ENCODE measurements at regions not wholly inside any gene's neighbourhood (a gene's known extent, or its start where the extent isn't known, plus 50 kb on each side); places are given as distances from the start of the nearest gene placed in this dataset.

DNA sequence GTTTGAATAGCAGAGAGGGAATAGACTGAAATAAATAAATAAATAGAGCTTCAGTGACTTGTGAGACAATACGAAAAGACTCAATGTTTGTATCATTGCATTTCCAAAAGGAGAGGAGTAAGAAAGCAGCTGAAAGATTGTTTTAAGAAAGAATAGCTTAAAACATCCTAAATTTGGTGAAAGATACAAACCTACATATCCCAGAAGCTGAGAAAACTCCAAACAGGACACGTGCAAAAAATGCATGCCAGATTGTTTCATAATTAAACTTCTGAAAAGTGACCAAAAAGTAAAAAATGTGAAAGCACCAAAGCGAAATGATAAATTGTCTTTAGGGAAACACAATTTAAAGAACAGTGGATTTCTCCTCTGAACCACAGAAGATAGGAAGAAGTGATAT, 711.0 kb downstream of the AACS start:
- H3K9me3 ChIP-seq (ENCODE audit: control insufficient read depth in 3 of 3, low read length in 3 of 3) = no peaks in the 10 kb centered on the region
- no peaks in the 10 kb centered on the region for H3K4me1 ChIP-seq (ENCODE audit: control insufficient read depth in 3 of 3, insufficient read depth in 3 of 3, low read length in 3 of 3)
- H3K27ac ChIP-seq (ENCODE audit: low read depth, low read length) = no peak overlapping the region
- no peak overlapping the region for H3K4me3 ChIP-seq (ENCODE audit: low read length in 3 of 3)
- H3K36me3 ChIP-seq (ENCODE audit: control insufficient read depth in 3 of 3, insufficient read depth in 3 of 3, low read length in 3 of 3) = no peaks in the 10 kb centered on the region
- no peak overlapping the region for H3K9ac ChIP-seq (ENCODE audit: low read depth in 1 of 3, low read length in 3 of 3)
- H3K27me3 ChIP-seq (ENCODE audit: control insufficient read depth in 3 of 3, insufficient read depth in 3 of 3, low read length in 3 of 3) = no peaks in the 10 kb centered on the region

DNA sequence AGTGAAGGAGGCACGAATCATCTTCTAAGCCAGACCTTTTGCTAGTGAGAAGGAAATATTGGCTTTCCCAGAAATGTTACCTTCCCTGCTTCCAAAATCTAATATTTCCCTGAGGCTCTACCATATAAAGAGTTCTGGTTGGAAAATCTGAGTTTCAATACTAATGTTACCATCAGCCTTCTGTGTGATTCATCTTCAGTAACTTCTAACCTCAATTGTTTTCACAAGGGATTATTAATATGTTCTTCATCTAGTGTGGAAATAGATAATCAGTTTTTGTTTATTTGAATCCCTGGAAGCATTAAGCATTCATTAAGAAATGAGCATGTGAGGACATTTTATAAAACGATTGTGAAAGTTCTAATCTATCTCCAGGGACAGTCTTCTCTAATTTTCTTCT, 720.9 kb downstream of the AACS start:
- Histone ChIP-seq H3K9ac (ENCODE audit: low read depth in 1 of 3, low read length in 3 of 3) (no peak overlapping the region), H3K4me1 (ENCODE audit: control insufficient read depth in 3 of 3, insufficient read depth in 3 of 3, low read length in 3 of 3) (no peaks in the 10 kb centered on the region), H3K9me3 (ENCODE audit: control insufficient read depth in 3 of 3, low read length in 3 of 3) (peaks cover 0 to 4% (median 0%) of the 10 kb centered on the region in 3 donors), H3K36me3 (ENCODE audit: control insufficient read depth in 3 of 3, insufficient read depth in 3 of 3, low read length in 3 of 3) (no peaks in the 10 kb centered on the region), H3K27ac (ENCODE audit: low read depth, low read length) (no peak overlapping the region), H3K4me3 (ENCODE audit: low read length in 3 of 3) (no peak overlapping the region), H3K27me3 (ENCODE audit: control insufficient read depth in 3 of 3, insufficient read depth in 3 of 3, low read length in 3 of 3) (no peaks in the 10 kb centered on the region)

DNA sequence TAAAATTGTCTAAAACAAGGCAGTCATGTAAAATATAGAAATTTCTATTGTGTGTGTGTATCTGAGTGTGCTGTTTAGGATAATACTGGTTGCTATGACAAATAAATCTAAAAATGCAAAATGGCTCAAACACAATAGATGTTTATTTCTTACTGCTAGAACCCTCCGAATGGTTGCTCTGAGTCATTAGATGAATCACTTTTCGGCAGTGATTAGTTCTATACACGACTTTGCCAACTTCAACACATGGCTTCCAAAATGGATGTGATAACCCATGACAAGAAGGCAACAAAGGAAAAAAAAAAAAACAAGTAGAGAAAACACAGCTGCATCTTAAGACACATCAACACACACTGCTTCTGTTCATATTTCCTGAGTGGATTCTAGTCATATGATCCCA, 729.2 kb downstream of the AACS start:
- Histone ChIP-seq H3K4me3 (ENCODE audit: low read length in 3 of 3) (no peak overlapping the region), H3K36me3 (ENCODE audit: control insufficient read depth in 3 of 3, insufficient read depth in 3 of 3, low read length in 3 of 3) (no peaks in the 10 kb centered on the region), H3K4me1 (ENCODE audit: control insufficient read depth in 3 of 3, insufficient read depth in 3 of 3, low read length in 3 of 3) (no peaks in the 10 kb centered on the region), H3K9ac (ENCODE audit: low read depth in 1 of 3, low read length in 3 of 3) (no peak overlapping the region), H3K9me3 (ENCODE audit: control insufficient read depth in 3 of 3, low read length in 3 of 3) (no peaks in the 10 kb centered on the region), H3K27me3 (ENCODE audit: control insufficient read depth in 3 of 3, insufficient read depth in 3 of 3, low read length in 3 of 3) (no peaks in the 10 kb centered on the region), H3K27ac (ENCODE audit: low read depth, low read length) (no peak overlapping the region)

DNA sequence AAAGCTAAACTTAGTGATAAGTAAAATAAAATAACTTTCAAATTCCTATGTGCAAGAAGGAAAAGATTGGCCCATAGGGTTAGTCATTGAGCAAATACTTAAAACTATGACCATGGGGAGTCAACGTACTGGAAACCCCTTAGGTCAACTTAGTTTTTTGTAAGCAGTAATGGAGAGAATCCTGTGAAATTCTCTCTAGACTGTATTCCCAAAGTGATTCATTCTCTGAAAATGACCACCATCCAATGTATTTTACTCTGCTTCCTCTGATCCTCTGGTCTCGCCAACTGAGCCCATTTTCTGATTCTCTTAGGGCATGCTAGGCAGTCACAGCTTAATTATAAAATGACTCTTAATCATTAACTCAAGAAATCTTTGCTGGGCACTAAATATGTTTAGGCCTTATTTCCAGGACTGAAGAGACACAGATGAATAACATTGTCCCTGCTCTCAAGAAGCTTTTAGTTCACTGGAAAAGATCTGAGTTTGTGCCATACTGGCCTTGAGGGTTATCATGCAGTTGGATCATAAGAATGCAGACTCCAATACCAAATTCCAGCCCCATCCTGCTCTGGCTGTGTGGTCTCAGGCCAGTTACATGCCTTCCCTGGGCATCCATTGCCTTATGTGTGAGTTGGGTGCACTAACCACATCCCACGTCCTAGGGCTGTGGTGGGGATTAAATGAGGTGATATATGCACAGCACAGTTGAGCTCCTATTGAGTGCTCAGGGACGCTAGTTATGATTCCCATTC, 732.4 kb downstream of the AACS start:
- Histone ChIP-seq H3K27me3 (ENCODE audit: control insufficient read depth in 3 of 3, insufficient read depth in 3 of 3, low read length in 3 of 3) (no peaks in the 10 kb centered on the region), H3K9ac (ENCODE audit: low read depth in 1 of 3, low read length in 3 of 3) (no peak overlapping the region), H3K27ac (ENCODE audit: low read depth, low read length) (no peak overlapping the region), H3K9me3 (ENCODE audit: control insufficient read depth in 3 of 3, low read length in 3 of 3) (no peaks in the 10 kb centered on the region), H3K4me1 (ENCODE audit: control insufficient read depth in 3 of 3, insufficient read depth in 3 of 3, low read length in 3 of 3) (no peaks in the 10 kb centered on the region), H3K4me3 (ENCODE audit: low read length in 3 of 3) (no peak overlapping the region), H3K36me3 (ENCODE audit: control insufficient read depth in 3 of 3, insufficient read depth in 3 of 3, low read length in 3 of 3) (no peaks in the 10 kb centered on the region)

DNA sequence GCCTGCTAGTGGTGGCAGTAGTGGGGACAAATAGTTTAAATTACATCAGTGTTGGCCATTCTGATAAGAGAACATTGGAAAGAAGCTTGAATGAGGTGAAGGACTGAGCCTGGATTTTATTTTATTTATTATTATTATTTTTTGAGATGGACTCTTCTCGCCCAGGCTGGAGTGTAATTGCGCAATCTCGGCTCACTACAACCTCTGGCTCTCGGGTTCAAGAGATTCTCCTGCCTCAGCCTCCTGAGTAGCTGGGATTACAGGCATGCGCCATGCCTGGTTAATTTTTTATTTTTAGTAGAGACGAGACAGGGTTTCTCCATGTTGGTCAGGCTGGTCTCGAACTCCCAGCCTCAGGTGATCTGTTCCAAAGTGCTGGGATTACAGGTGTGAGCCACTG, 739.4 kb downstream of the AACS start:
- Histone ChIP-seq H3K27ac (ENCODE audit: low read depth, low read length) (no peak overlapping the region), H3K4me3 (ENCODE audit: low read length in 3 of 3) (no peak overlapping the region), H3K4me1 (ENCODE audit: control insufficient read depth in 3 of 3, insufficient read depth in 3 of 3, low read length in 3 of 3) (no peaks in the 10 kb centered on the region), H3K9ac (ENCODE audit: low read depth in 1 of 3, low read length in 3 of 3) (no peak overlapping the region), H3K36me3 (ENCODE audit: control insufficient read depth in 3 of 3, insufficient read depth in 3 of 3, low read length in 3 of 3) (no peaks in the 10 kb centered on the region), H3K9me3 (ENCODE audit: control insufficient read depth in 3 of 3, low read length in 3 of 3) (no peaks in the 10 kb centered on the region), H3K27me3 (ENCODE audit: control insufficient read depth in 3 of 3, insufficient read depth in 3 of 3, low read length in 3 of 3) (no peaks in the 10 kb centered on the region)

DNA sequence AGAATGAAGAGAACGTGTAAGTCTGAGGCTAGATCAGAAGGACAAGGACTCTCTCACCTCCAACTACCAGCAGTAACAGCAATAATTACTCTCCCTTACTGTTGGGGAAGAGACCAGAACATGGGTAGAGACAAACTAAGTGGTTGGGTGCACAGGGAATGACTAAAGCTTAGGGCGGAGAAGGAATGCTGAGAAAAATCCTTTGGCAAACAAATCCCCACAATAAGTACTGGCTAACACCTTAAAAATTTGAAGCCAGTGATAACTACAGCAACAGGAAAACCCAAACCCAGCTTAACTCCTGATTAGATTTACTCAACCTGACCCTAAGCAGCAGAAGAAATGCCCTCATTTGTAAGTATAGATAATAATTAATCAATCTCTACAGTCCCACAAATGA, 759.0 kb downstream of the AACS start:
- Histone ChIP-seq H3K9me3 (ENCODE audit: control insufficient read depth in 3 of 3, low read length in 3 of 3) (peaks cover 0 to 5% (median 0%) of the 10 kb centered on the region in 3 donors), H3K4me1 (ENCODE audit: control insufficient read depth in 3 of 3, insufficient read depth in 3 of 3, low read length in 3 of 3) (no peaks in the 10 kb centered on the region), H3K4me3 (ENCODE audit: low read length in 3 of 3) (no peak overlapping the region), H3K36me3 (ENCODE audit: control insufficient read depth in 3 of 3, insufficient read depth in 3 of 3, low read length in 3 of 3) (no peaks in the 10 kb centered on the region), H3K27me3 (ENCODE audit: control insufficient read depth in 3 of 3, insufficient read depth in 3 of 3, low read length in 3 of 3) (no peaks in the 10 kb centered on the region), H3K27ac (ENCODE audit: low read depth, low read length) (no peak overlapping the region), H3K9ac (ENCODE audit: low read depth in 1 of 3, low read length in 3 of 3) (no peak overlapping the region)

DNA sequence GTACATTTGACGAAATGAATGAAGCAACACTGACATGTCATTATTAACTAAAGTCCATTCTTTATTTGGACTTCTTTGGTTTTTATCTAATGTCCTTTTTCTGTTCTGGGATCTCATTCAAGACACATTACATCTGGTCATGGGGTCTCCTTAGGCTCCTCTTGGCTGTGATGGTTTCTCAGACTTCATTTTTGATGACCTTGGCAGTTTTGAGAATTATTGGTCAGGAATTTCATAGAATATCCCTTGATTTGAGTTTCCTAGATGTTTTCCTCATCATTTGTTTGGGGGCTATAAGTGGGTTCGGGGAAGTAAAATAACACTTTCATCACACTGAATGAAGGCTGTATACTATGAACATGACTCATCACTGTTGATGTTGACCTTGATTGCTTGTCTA, 770.6 kb downstream of the AACS start:
- H3K36me3 ChIP-seq (ENCODE audit: control insufficient read depth in 3 of 3, insufficient read depth in 3 of 3, low read length in 3 of 3) = no peaks in the 10 kb centered on the region
- no peak overlapping the region for H3K9ac ChIP-seq (ENCODE audit: low read depth in 1 of 3, low read length in 3 of 3)
- no peaks in the 10 kb centered on the region for H3K9me3 ChIP-seq (ENCODE audit: control insufficient read depth in 3 of 3, low read length in 3 of 3)
- H3K4me3 ChIP-seq (ENCODE audit: low read length in 3 of 3) = no peak overlapping the region
- no peaks in the 10 kb centered on the region for H3K27me3 ChIP-seq (ENCODE audit: control insufficient read depth in 3 of 3, insufficient read depth in 3 of 3, low read length in 3 of 3)
- no peak overlapping the region for H3K27ac ChIP-seq (ENCODE audit: low read depth, low read length)
- H3K4me1 ChIP-seq (ENCODE audit: control insufficient read depth in 3 of 3, insufficient read depth in 3 of 3, low read length in 3 of 3) = no peaks in the 10 kb centered on the region

DNA sequence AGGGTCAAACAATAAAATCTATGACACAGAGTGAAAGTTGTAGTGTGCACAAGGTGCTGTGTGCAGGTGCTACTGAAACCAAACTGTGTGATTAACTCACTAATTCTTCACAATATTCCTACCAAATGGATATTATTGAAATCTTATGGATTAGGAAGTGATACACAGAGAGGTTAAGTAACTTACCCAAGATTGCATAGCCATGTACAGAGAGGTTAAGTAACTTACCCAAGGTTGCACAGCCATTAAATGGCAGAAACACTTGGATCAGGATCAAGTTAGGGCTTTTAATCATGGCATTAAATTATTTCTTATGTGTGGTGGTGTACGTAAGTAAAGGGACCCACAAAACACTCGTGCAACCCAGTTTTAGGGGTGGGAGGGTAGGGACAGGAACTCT, 771.4 kb downstream of the AACS start:
- Histone ChIP-seq H3K27me3 (ENCODE audit: control insufficient read depth in 3 of 3, insufficient read depth in 3 of 3, low read length in 3 of 3) (no peaks in the 10 kb centered on the region), H3K4me3 (ENCODE audit: low read length in 3 of 3) (no peak overlapping the region), H3K4me1 (ENCODE audit: control insufficient read depth in 3 of 3, insufficient read depth in 3 of 3, low read length in 3 of 3) (no peaks in the 10 kb centered on the region), H3K36me3 (ENCODE audit: control insufficient read depth in 3 of 3, insufficient read depth in 3 of 3, low read length in 3 of 3) (no peaks in the 10 kb centered on the region), H3K27ac (ENCODE audit: low read depth, low read length) (no peak overlapping the region), H3K9me3 (ENCODE audit: control insufficient read depth in 3 of 3, low read length in 3 of 3) (no peaks in the 10 kb centered on the region), H3K9ac (ENCODE audit: low read depth in 1 of 3, low read length in 3 of 3) (no peak overlapping the region)

DNA sequence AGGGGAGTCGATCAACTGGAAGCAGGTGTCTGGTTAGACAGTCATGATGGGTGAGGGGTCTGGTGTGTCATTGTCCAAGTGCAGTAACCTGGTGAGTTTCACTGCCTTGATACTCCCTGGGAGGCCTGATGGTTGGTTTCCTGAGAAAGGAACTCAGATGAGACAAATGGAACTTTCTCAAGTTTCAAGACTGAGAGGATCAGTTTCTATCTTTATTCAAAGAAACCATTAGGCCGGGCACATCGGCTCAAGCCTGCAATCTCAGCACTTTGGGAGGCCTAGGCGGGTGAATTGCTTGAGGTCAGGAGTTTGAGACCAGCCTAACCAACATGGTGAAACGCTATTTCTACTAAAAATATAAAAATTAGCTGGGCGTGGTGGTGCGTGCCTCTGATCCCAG, 776.1 kb downstream of the AACS start:
- H3K36me3 ChIP-seq (ENCODE audit: control insufficient read depth in 3 of 3, insufficient read depth in 3 of 3, low read length in 3 of 3) = no peaks in the 10 kb centered on the region
- no peaks in the 10 kb centered on the region for H3K27me3 ChIP-seq (ENCODE audit: control insufficient read depth in 3 of 3, insufficient read depth in 3 of 3, low read length in 3 of 3)
- H3K4me1 ChIP-seq (ENCODE audit: control insufficient read depth in 3 of 3, insufficient read depth in 3 of 3, low read length in 3 of 3) = no peaks in the 10 kb centered on the region
- H3K27ac ChIP-seq (ENCODE audit: low read depth, low read length) = no peak overlapping the region
- H3K9me3 ChIP-seq (ENCODE audit: control insufficient read depth in 3 of 3, low read length in 3 of 3) = no peaks in the 10 kb centered on the region
- H3K4me3 ChIP-seq (ENCODE audit: low read length in 3 of 3) = no peak overlapping the region
- no peak overlapping the region for H3K9ac ChIP-seq (ENCODE audit: low read depth in 1 of 3, low read length in 3 of 3)

DNA sequence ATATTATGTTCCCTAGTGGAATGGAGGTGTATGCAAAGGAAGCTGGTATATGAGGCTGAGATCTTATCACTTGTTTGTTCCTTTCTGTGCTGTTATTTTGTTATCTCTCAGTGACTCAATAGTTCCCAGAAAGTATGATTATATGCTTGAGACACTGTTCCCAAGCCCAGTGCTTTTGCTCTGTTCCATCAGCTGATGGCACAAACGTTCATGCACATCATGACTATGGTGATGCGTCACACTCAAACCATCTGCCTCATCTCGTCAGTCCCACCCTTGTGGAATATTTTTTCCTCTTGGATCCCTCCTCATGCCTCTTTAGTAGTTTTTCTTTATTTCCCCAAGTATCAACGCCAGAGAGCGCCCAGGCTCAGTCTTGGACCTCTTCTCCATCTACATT, 786.9 kb downstream of the AACS start:
- Histone ChIP-seq H3K27ac (ENCODE audit: low read depth, low read length) (no peak overlapping the region), H3K36me3 (ENCODE audit: control insufficient read depth in 3 of 3, insufficient read depth in 3 of 3, low read length in 3 of 3) (no peaks in the 10 kb centered on the region), H3K27me3 (ENCODE audit: control insufficient read depth in 3 of 3, insufficient read depth in 3 of 3, low read length in 3 of 3) (no peaks in the 10 kb centered on the region), H3K4me3 (ENCODE audit: low read length in 3 of 3) (no peak overlapping the region), H3K9me3 (ENCODE audit: control insufficient read depth in 3 of 3, low read length in 3 of 3) (no peaks in the 10 kb centered on the region), H3K9ac (ENCODE audit: low read depth in 1 of 3, low read length in 3 of 3) (no peak overlapping the region), H3K4me1 (ENCODE audit: control insufficient read depth in 3 of 3, insufficient read depth in 3 of 3, low read length in 3 of 3) (no peaks in the 10 kb centered on the region)

All from skeletal muscle tissue (tissue), 3 donors.